IMR-90 (cell line): ENCODE measurements at regions not wholly inside any gene's neighbourhood (a gene's known extent, or its start where the extent isn't known, plus 50 kb on each side); places are given as distances from the start of the nearest gene placed in this dataset.

Source experiments
- ATAC-seq: fragments of 200-7000 bp; cut with Tn5 transposase; 2 replicates; pipeline ENCODE4 v1.9.1; 2020; ENCODE audit warnings: low read depth, mild to moderate bottlenecking, moderate library complexity
- BruUV-seq: library from RNA; stranded (reverse); fragments of 400-500 nt; replicated peaks from 2 replicates; lab custom pipeline; 2021; lab: Mats Ljungman, UMichigan
- CTCF ChIA-PET: fragments of 300-600 bp; formaldehyde crosslinking; extraction: SDS; loops from one replicate; lab custom pipeline; 2021; ENCODE audit warnings: antibody characterized with exemption; lab: Yijun Ruan, JAX
- POLR2A ChIA-PET: fragments of 300-600 bp; sonication (Branson Sonifier 250); formaldehyde crosslinking; loops from one replicate; lab custom pipeline; 2022; ENCODE audit warnings: antibody characterized with exemption; ENCODE audit not compliant: unreplicated experiment; lab: Charles Lee
- DNase-seq: peaks from one replicate; pipeline ENCODE4 v3.0.0; 2013
- H2AFZ ChIP-seq: replicated peaks from 2 replicates; pipeline ENCODE3; 2013; ENCODE audit warnings: low read length, mild to moderate bottlenecking; ENCODE audit not compliant: poor library complexity
- H2AK5ac ChIP-seq: 2 replicates; pipeline ENCODE4 v1.6.1; 2013; ENCODE audit warnings: low read depth, low read length, inconsistent platforms
- H2AK9ac ChIP-seq: replicated peaks from 2 replicates; pipeline ENCODE3; 2013; ENCODE audit warnings: mild to moderate bottlenecking, low read depth, low read length, moderate library complexity; ENCODE audit not compliant: poor library complexity
- H2BK120ac ChIP-seq: 2 replicates; pipeline ENCODE4 v1.6.1; 2013; ENCODE audit warnings: low read depth, low read length, inconsistent platforms
- H2BK15ac ChIP-seq: 3 replicates; pipeline ENCODE4 v1.6.1; 2013; ENCODE audit warnings: low read depth, low read length, inconsistent platforms
- H2BK20ac ChIP-seq: 2 replicates; pipeline ENCODE4 v1.6.1; 2013; ENCODE audit warnings: low read depth, mild to moderate bottlenecking, inconsistent platforms, low read length, moderate library complexity
- H2BK5ac ChIP-seq: 2 replicates; pipeline ENCODE4 v1.6.1; 2013; ENCODE audit warnings: mild to moderate bottlenecking, low read depth, low read length, inconsistent platforms; ENCODE audit not compliant: poor library complexity, severe bottlenecking
- H3K14ac ChIP-seq: replicated peaks from 2 replicates; pipeline ENCODE4 v1.6.1; 2013; ENCODE audit warnings: low read depth, low read length, inconsistent platforms
- H3K18ac ChIP-seq: 2 replicates; pipeline ENCODE4 v1.6.1; 2013; ENCODE audit warnings: low read depth, low read length, control low read depth
- H3K23ac ChIP-seq: 2 replicates; pipeline ENCODE4 v1.6.1; 2013; ENCODE audit warnings: low read depth, low read length, inconsistent platforms
- H3K27ac ChIP-seq: 2 replicates; pipeline ENCODE4 v1.5.1; 2013; ENCODE audit warnings: mild to moderate bottlenecking, control low read depth, low read length; ENCODE audit not compliant: insufficient read depth
- H3K27me3 ChIP-seq: 2 replicates; pipeline ENCODE4 v1.6.1; 2013; ENCODE audit warnings: low read length; ENCODE audit not compliant: control insufficient read depth, insufficient read depth
- H3K36me3 ChIP-seq: 2 replicates; pipeline ENCODE4 v1.6.1; 2013; ENCODE audit warnings: low read length, mixed read lengths; ENCODE audit not compliant: control insufficient read depth, insufficient read depth
- H3K4ac ChIP-seq: 2 replicates; pipeline ENCODE4 v1.6.1; 2013; ENCODE audit warnings: low read depth, low read length, inconsistent platforms
- H3K4me1 ChIP-seq: 2 replicates; pipeline ENCODE4 v1.6.1; 2013; ENCODE audit warnings: low read length, mixed read lengths; ENCODE audit not compliant: control insufficient read depth, insufficient read depth
- H3K4me2 ChIP-seq: 2 replicates; pipeline ENCODE4 v1.6.1; 2013; ENCODE audit warnings: low read depth, mild to moderate bottlenecking, control low read depth, low read length, moderate library complexity
- H3K4me3 ChIP-seq: 2 replicates; pipeline ENCODE4 v1.5.1; 2013; ENCODE audit warnings: low read depth, mild to moderate bottlenecking, control low read depth, low read length, moderate library complexity; ENCODE audit not compliant: insufficient read depth
- H3K56ac ChIP-seq: 2 replicates; pipeline ENCODE4 v1.6.1; 2013; ENCODE audit warnings: low read length, inconsistent platforms; ENCODE audit not compliant: insufficient read depth; ENCODE audit errors: extremely low read depth
- H3K79me1 ChIP-seq, 2 experiments: 2 replicates each; pipeline ENCODE4 v1.6.1; 2013; ENCODE audit warnings: low read length in 2 of 2, inconsistent platforms in 1 of 2, low read depth in 1 of 2
- H3K9ac ChIP-seq: 2 replicates; pipeline ENCODE4 v1.6.1; 2013; ENCODE audit warnings: low read depth, low read length, control low read depth
- H3K9me1 ChIP-seq: 2 replicates; pipeline ENCODE4 v1.6.1; 2013; ENCODE audit warnings: low read length, inconsistent platforms; ENCODE audit not compliant: insufficient read depth
- H3K9me3 ChIP-seq: 2 replicates; pipeline ENCODE4 v1.6.1; 2013; ENCODE audit warnings: low read length; ENCODE audit not compliant: control insufficient read depth, insufficient read depth
- H4K20me1 ChIP-seq: 2 replicates; pipeline ENCODE4 v1.6.1; 2013; ENCODE audit warnings: low read length, inconsistent platforms; ENCODE audit not compliant: insufficient read depth
- H4K5ac ChIP-seq: 2 replicates; pipeline ENCODE4 v1.6.1; 2013; ENCODE audit warnings: mild to moderate bottlenecking, low read depth, low read length, control low read depth
- H4K8ac ChIP-seq, 2 experiments: 2 replicates each; pipeline ENCODE4 v1.6.1; 2013; ENCODE audit warnings: low read depth in 2 of 2, low read length in 2 of 2, control low read depth in 1 of 2, inconsistent platforms in 1 of 2
- H4K91ac ChIP-seq: 2 replicates; pipeline ENCODE4 v1.6.1; 2013; ENCODE audit warnings: low read depth, low read length, inconsistent platforms; ENCODE audit not compliant: insufficient read depth
- BHLHE40 ChIP-seq: fragments of 150-350 bp; IDR thresholded peaks from 2 replicates; pipeline ENCODE4 v1.6.1; 2016; ENCODE audit warnings: mild to moderate bottlenecking, low read depth, low read length
- CEBPB ChIP-seq: IDR thresholded peaks from 2 replicates; pipeline ENCODE4 v1.6.1; 2012; ENCODE audit warnings: low read depth, low read length, improper control_type of control experiment
- CHD1 ChIP-seq: IDR thresholded peaks from 2 replicates; pipeline ENCODE4 v1.6.1; 2012; ENCODE audit warnings: low read depth, low read length, improper control_type of control experiment
- FOS ChIP-seq: fragments of 150-350 bp; IDR thresholded peaks from 2 replicates; pipeline ENCODE4 v1.6.1; 2016; ENCODE audit warnings: low read depth, low read length
- MAFK ChIP-seq: IDR thresholded peaks from 2 replicates; pipeline ENCODE4 v1.6.1; 2012; ENCODE audit warnings: low read depth, low read length, improper control_type of control experiment
- MXI1 ChIP-seq: IDR thresholded peaks from 2 replicates; pipeline ENCODE4 v1.6.1; 2012; ENCODE audit warnings: low read depth, mild to moderate bottlenecking, low read length, moderate library complexity, borderline replicate concordance
- NFE2L2 ChIP-seq: fragments of 150-350 bp; IDR thresholded peaks from 2 replicates; pipeline ENCODE4 v1.6.1; 2016; ENCODE audit warnings: low read depth, mild to moderate bottlenecking, low read length
- POLR2A ChIP-seq: IDR thresholded peaks from 2 replicates; pipeline ENCODE4 v1.6.1; 2012; ENCODE audit warnings: mild to moderate bottlenecking, low read depth, low read length
- RAD21 ChIP-seq: IDR thresholded peaks from 2 replicates; pipeline ENCODE4 v1.6.1; 2012; ENCODE audit warnings: low read length, improper control_type of control experiment
- RCOR1 ChIP-seq: IDR thresholded peaks from 2 replicates; pipeline ENCODE4 v1.6.1; 2012; ENCODE audit warnings: mild to moderate bottlenecking, low read length, improper control_type of control experiment; ENCODE audit not compliant: insufficient replicate concordance
- SMC3 ChIP-seq: fragments of 150-350 bp; IDR thresholded peaks from 2 replicates; pipeline ENCODE4 v1.6.1; 2016; ENCODE audit warnings: low read depth, mild to moderate bottlenecking, antibody characterized with exemption, low read length, moderate library complexity
- WGBS, 2 experiments: methylation state at CpG; one replicate each; pipeline versions ENCODE4 v1.1.5 to v1.1.7; 2013; ENCODE audit warnings: missing lambda C conversion rate in 2 of 2; ENCODE audit not compliant: insufficient read length in 1 of 2; ENCODE audit errors: extremely low coverage in 2 of 2; 5-methylcytosine and 5-hydroxymethylcytosine counted together
- dilution Hi-C: fragments of 300-500 bp; cut with HindIII; formaldehyde crosslinking; loops from one replicate; pipeline ENCODE4 v1.14.3; 2018; ENCODE audit warnings: low sequenced_read_pairs; ENCODE audit not compliant: unreplicated experiment
- in situ Hi-C: fragments of 300-500 bp; cut with MboI; formaldehyde crosslinking; loops from 3 replicates; pipeline ENCODE4 v1.14.3; 2019; ENCODE audit warnings: low sequenced_read_pairs, inconsistent platforms, mixed read lengths
- intact Hi-C: fragments of 100-400 bp; cut with micrococcal nuclease; formaldehyde crosslinking; loops from 2 replicates; pipeline ENCODE4 v1.10.0; 2022
- TF ChIP-seq, protein P1 (sequence below): fragments of 150-350 bp; IDR thresholded peaks from 2 replicates; pipeline ENCODE4 v1.6.1; 2017; ENCODE audit warnings: mild to moderate bottlenecking, antibody characterized with exemption, low read length, low read depth
- TF ChIP-seq, protein P2 (sequence below): fragments of 150-350 bp; IDR thresholded peaks from 2 replicates; pipeline ENCODE4 v1.6.1; 2016; ENCODE audit warnings: low read depth, mild to moderate bottlenecking, low read length, moderate library complexity, borderline replicate concordance
- TF ChIP-seq, protein P3 (sequence below): conservative IDR thresholded peaks from 2 replicates; pipeline ENCODE4 v1.5.1; 2012; ENCODE audit warnings: mild to moderate bottlenecking, low read depth, low read length, improper control_type of control experiment

DNA sequence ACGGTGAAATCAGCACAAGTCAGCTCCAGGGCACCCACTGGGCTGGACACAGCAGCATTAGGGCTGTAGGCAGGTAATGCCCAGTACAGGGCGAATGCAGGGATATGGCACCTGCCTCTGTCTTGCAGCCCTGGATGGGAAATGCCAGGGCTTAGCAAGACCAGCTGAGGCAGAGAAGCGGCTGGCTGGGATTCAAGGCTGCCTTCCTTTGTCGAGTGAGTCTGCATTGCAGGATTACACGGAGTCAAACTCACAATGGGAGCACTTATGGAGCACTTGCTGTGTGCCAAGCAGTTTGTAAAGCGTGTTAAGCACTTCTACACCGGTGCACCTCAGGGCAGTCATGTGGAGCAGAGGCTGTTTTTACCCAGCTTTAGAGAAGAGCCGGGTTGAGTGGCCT, 87.3 kb upstream of the HDAC4 start:
- Histone ChIP-seq H3K4ac (no peak overlapping the region), H3K23ac (no peak overlapping the region), H3K9me1 (no peaks in the 10 kb centered on the region), H2BK120ac (no peak overlapping the region), H3K4me3 (no peak overlapping the region), H3K9me3 (peaks cover 6% of the 10 kb centered on the region; the same call in 1 of the 2 replicates), H3K27me3 (peaks cover 2% of the 10 kb centered on the region; the same call in 1 of the 2 replicates), H2AK9ac (no peak overlapping the region), H3K56ac (no peak overlapping the region), H3K4me1 (no peaks in the 10 kb centered on the region), H2AFZ (no peak overlapping the region), H3K79me1 (no peaks in the 10 kb centered on the region), H4K20me1 (no peaks in the 10 kb centered on the region), H4K8ac (no peak overlapping the region), H3K4me2 (no peak overlapping the region), H4K91ac (no peak overlapping the region), H3K27ac (no peak overlapping the region), H3K36me3 (no peaks in the 10 kb centered on the region), H2BK5ac (no peak overlapping the region), H3K9ac (no peak overlapping the region), H2BK20ac (no peak overlapping the region), H2AK5ac (no peak overlapping the region), H2BK15ac (no peak overlapping the region), H4K5ac (no peak overlapping the region), H3K14ac (no peak overlapping the region), H3K18ac (no peak overlapping the region)
- no TSS peak for BruUV-seq
- intact Hi-C loops: no loop called here
- CTCF ChIA-PET: no interaction called here
- TF ChIP-seq POLR2A: no peak
- no peak for TF ChIP-seq MXI1
- TF ChIP-seq RCOR1: no peak
- TF ChIP-seq FOS: no peak
- TF ChIP-seq MAFK: no peak
- no peak for TF ChIP-seq CHD1
- TF ChIP-seq BHLHE40: no peak
- no peak for TF ChIP-seq SMC3
- TF ChIP-seq, protein P1, sequence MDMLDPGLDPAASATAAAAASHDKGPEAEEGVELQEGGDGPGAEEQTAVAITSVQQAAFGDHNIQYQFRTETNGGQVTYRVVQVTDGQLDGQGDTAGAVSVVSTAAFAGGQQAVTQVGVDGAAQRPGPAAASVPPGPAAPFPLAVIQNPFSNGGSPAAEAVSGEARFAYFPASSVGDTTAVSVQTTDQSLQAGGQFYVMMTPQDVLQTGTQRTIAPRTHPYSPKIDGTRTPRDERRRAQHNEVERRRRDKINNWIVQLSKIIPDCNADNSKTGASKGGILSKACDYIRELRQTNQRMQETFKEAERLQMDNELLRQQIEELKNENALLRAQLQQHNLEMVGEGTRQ: no peak
- TF ChIP-seq, protein P2, sequence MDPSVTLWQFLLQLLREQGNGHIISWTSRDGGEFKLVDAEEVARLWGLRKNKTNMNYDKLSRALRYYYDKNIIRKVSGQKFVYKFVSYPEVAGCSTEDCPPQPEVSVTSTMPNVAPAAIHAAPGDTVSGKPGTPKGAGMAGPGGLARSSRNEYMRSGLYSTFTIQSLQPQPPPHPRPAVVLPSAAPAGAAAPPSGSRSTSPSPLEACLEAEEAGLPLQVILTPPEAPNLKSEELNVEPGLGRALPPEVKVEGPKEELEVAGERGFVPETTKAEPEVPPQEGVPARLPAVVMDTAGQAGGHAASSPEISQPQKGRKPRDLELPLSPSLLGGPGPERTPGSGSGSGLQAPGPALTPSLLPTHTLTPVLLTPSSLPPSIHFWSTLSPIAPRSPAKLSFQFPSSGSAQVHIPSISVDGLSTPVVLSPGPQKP: no peak
- TF ChIP-seq RAD21: no peak
- TF ChIP-seq, protein P3, sequence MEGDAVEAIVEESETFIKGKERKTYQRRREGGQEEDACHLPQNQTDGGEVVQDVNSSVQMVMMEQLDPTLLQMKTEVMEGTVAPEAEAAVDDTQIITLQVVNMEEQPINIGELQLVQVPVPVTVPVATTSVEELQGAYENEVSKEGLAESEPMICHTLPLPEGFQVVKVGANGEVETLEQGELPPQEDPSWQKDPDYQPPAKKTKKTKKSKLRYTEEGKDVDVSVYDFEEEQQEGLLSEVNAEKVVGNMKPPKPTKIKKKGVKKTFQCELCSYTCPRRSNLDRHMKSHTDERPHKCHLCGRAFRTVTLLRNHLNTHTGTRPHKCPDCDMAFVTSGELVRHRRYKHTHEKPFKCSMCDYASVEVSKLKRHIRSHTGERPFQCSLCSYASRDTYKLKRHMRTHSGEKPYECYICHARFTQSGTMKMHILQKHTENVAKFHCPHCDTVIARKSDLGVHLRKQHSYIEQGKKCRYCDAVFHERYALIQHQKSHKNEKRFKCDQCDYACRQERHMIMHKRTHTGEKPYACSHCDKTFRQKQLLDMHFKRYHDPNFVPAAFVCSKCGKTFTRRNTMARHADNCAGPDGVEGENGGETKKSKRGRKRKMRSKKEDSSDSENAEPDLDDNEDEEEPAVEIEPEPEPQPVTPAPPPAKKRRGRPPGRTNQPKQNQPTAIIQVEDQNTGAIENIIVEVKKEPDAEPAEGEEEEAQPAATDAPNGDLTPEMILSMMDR: no peak
- no peak for TF ChIP-seq CEBPB
- TF ChIP-seq NFE2L2: no peak
- ATAC-seq: no peak
- no peak for DNase-seq
- dilution Hi-C loops: no loop called here
- 60% methylated on average over 5 of the region's 8 CpGs; no CpG with 5 or more reads in 1 of the 2 experiments for WGBS, 2 experiments
- POLR2A ChIA-PET: no interaction called here
- in situ Hi-C loops: no loop called here
